Stimulated activated memory B cell treated with anti-CD40 and anti-IgM and Interleukin-4, amounts not matched to agents 10 μg/mL and 1 μg/mL and 100 μg/mL, for 72 hours (primary cell): ENCODE measurements at regions not wholly inside any gene's neighbourhood (a gene's known extent, or its start where the extent isn't known, plus 50 kb on each side); places are given as distances from the start of the nearest gene placed in this dataset.
A peak's percentile ranks its signal among the peaks of the same experiment; 100 is the strongest.
"Not testable (repeated sequence)": the region's sequence is repeated elsewhere in the genome, so short reads cannot be mapped to it uniquely, and the experiment has no call there.

ENCODE experiments used
- ATAC-seq: fragments of 150-1000 bp; cut with Tn5 transposase; 2 replicates; pipeline ENCODE4 v1.10.0; 2021
- H3K27ac Mint-ChIP-seq: one replicate; pipeline ENCODE4 v1.8.0; 2022; ENCODE audit warnings: mild to moderate bottlenecking, mixed read lengths
- H3K27me3 Mint-ChIP-seq: one replicate; pipeline ENCODE4 v1.8.0; 2022; ENCODE audit warnings: mixed read lengths
- H3K36me3 Mint-ChIP-seq: one replicate; pipeline ENCODE4 v1.8.0; 2022; ENCODE audit warnings: mixed read lengths
- H3K4me1 Mint-ChIP-seq: one replicate; pipeline ENCODE4 v1.8.0; 2022; ENCODE audit warnings: mixed read lengths
- H3K4me3 Mint-ChIP-seq: one replicate; pipeline ENCODE4 v1.8.0; 2022; ENCODE audit warnings: mild to moderate bottlenecking, moderate library complexity, mixed read lengths
- H3K9me3 Mint-ChIP-seq: one replicate; pipeline ENCODE4 v1.8.0; 2022; ENCODE audit warnings: mixed read lengths

DNA sequence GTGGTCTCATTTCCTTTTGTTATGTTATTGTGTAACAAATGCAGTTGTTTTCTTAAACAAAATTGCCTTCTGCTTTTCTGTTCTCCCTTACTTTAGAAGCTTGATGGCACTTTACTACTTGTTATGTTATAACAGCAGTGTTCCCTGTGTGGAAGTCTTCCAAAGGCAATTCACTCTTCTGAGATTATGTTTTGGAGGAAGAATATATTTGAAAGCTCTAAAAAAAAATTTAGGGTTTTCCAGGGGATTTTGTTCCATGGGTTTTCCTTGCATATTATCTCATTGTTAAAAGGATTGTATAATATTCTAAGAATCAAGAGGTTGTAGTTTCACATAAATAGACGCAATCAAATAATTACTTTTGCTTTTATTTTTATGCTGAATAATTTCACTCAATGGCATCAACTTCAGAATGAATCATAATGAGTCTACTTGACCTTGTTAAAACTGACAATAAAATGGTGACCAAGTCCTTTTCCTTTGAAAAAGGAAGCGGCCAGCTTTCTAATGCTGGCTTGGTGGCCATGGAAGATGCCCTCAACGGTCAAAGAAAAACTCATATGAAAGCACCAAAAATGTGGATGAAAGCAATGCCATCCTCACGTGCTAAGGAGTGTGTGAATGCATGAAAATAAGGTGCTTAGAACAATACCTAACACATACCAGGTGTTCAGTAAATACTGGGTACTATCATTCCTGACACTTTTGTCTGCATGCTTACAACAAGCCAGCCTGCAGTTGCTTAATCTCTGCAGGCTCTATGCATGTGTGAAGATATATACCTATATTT lies 92.4 kb upstream of the KLF6 start:
- Mint-ChIP-seq H3K4me1 (peaks cover 54% of the 10 kb centered on the region), H3K27ac (peak overlapping the region; percentile 98)

DNA sequence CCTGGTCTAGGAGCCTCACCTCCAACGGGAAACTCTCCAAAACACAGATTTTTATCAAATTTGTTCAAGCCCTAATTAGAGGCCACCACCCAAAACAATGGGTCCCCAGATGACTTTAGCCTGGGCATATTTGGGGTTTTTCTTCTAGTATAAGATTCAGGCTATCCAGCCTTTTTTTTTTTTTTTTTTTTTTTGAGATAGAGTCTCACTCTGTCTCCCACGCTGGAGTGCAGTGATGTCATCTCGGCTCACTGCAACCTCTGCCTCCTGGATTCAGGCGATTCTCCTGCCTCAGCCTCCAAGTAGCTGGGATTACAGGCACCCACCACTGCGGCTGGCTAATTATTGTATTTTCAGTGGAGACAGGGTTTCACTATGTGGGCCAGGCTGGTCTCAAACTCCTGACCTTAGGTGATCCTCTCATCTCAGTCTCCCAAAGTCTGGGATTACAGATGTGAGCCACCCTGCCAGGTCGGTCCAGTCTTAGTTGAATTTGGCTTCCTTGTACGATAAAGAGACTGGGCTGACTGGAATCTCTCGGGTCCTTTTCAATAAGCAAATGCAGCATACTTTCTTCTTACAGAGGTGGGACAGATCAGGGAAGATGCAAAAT lies 91.4 kb upstream of the KLF6 start:
- Mint-ChIP-seq H3K27ac (peak overlapping the region; percentile 98), H3K4me1 (peaks cover 64% of the 10 kb centered on the region), H3K4me3 (no peak overlapping the region), H3K9me3 (no peaks in the 10 kb centered on the region), H3K27me3 (no peaks in the 10 kb centered on the region), H3K36me3 (peaks cover under 1% of the 10 kb centered on the region)
- ATAC-seq = no peak

More for the DNA sequence above, 92.4 kb upstream of the KLF6 start:
- Mint-ChIP-seq H3K36me3 (peaks cover 7% of the 10 kb centered on the region), H3K27me3 (no peaks in the 10 kb centered on the region), H3K4me3 (no peak overlapping the region), H3K9me3 (no peaks in the 10 kb centered on the region)
- no peak for ATAC-seq

DNA sequence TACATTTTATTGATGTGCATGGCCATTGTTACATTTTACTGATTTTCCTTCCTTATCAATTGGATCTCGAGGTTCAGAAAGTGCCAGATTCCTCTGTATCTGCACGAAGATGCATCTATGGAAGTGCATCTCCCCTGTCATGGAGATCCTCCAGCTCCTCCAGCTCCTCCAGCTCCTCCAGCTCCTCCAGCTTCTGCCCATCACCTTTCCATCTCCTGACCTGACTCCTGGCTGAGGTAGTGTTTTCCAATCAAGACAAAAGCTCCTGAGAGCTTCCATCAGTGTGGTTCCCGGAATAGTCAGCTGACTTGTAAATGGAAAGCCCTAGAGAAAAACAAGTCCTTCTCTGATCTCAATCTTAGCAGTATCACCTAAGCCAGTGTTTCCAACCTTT lies 90.8 kb upstream of the KLF6 start:
- H3K4me3 Mint-ChIP-seq = peak overlapping the region; percentile 29
- peak overlapping the region; percentile 98 for H3K27ac Mint-ChIP-seq

DNA sequence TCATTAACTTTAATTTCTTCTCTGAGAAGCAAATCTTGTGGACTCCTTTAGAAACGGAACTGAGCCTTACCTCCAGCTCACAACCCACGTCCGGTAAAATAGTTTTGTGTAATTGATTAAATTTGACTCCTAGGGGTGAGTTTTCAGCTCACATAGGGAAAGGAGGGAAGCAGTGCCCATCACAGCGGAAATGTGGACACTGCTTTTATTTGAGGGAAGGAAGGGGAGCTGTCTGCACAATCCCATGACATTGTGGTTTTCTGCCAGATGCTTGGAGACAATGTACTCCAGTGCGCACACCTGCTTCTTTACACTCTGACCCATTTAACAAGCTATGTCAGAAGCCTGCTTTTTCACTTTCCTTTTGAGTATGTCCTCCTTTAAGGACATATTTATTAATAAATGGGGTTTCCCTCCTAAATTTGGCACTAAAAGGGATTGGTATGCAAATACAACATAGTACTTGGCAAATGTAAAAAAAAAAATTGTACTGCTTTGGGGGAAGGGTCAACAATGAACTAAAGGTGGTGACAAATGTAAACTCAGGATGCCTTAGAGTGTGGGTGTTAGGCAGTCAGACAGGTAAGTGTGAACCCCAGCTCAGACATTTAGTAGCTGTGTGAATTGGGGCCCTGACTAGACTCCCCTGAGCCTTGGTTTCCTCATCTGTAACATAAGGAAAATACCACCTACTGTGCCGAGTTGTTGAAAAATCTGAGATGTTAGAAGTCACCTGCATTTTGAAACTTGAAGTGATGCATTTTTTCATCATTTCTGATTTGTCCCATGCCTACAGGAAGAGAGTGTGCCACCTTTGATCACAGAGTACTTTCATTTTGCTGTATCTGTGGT lies 90.2 kb upstream of the KLF6 start:
- Mint-ChIP-seq H3K4me3 (peak overlapping the region; percentile 9), H3K27ac (peak overlapping the region; percentile 98), H3K4me1 (peaks cover 61% of the 10 kb centered on the region), H3K27me3 (no peaks in the 10 kb centered on the region), H3K9me3 (no peaks in the 10 kb centered on the region), H3K36me3 (no peaks in the 10 kb centered on the region)
- ATAC-seq = peak; percentile 85

More for the DNA sequence above, 90.8 kb upstream of the KLF6 start:
- Mint-ChIP-seq H3K36me3 (no peaks in the 10 kb centered on the region), H3K4me1 (peaks cover 64% of the 10 kb centered on the region), H3K9me3 (no peaks in the 10 kb centered on the region), H3K27me3 (no peaks in the 10 kb centered on the region)
- no peak for ATAC-seq

DNA sequence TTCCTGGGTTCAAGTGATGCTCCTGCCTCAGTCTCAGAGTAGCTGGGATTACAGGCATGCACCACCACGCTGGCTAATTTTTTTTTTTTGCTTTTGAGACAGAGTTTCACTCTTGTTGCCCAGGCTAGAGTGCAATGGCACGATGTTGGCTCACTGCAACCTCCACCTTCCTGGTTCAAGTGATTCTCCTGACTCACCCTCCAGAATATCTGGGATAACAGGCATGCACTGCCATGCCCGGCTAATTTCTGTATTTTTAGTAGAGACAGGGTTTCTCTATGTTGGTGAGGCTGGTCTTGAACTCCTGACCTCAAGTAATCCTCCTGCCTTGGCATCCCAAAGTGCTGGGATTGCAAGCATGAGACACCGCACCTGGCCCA lies 89.6 kb upstream of the KLF6 start:
- Mint-ChIP-seq H3K27ac (peak overlapping the region; percentile 98), H3K4me1 (peaks cover 58% of the 10 kb centered on the region), H3K4me3 (peak overlapping the region; percentile 9)
- not testable (repeated sequence) for H3K27me3 Mint-ChIP-seq, H3K9me3 Mint-ChIP-seq, H3K36me3 Mint-ChIP-seq, ATAC-seq

DNA sequence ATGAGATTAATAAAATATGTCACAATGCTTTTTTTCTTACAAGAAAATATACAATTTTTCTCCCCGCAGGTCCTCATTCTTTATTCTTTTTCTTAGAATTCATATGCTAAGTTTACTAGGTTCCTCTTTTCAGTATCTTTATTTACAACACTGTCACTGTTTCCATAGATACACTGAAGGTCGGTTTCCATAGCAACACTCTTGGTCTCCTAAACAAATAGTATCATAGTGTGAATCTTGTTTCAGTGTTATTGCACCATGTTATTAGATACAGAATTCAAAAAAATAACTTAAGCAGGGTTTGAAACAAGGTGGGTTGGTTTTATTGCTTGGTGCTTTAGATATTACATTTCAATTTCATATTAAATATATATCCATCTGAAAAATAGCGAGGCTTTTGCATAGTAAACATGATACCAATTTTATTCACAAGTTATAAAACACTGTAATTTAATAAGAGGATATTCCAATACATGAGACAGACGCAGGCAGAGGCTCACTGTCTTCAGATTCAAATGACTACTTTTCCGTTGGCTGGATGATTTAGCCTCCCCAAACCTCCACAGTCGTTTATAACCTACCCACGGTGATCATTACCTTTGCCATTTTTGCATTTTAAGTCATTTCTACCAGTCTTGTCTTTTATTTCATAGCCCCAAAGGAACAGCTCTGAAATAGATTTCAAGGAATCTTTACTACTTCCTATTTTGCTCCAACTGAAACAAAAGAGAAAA lies 88.9 kb upstream of the KLF6 start:
- H3K9me3 Mint-ChIP-seq = no peaks in the 10 kb centered on the region
- ATAC-seq = peak; percentile 78
- peaks cover 60% of the 10 kb centered on the region for H3K4me1 Mint-ChIP-seq
- no peaks in the 10 kb centered on the region for H3K27me3 Mint-ChIP-seq
- H3K27ac Mint-ChIP-seq = peak overlapping the region; percentile 98
- H3K36me3 Mint-ChIP-seq = no peaks in the 10 kb centered on the region
- H3K4me3 Mint-ChIP-seq = peak overlapping the region; percentile 18

DNA sequence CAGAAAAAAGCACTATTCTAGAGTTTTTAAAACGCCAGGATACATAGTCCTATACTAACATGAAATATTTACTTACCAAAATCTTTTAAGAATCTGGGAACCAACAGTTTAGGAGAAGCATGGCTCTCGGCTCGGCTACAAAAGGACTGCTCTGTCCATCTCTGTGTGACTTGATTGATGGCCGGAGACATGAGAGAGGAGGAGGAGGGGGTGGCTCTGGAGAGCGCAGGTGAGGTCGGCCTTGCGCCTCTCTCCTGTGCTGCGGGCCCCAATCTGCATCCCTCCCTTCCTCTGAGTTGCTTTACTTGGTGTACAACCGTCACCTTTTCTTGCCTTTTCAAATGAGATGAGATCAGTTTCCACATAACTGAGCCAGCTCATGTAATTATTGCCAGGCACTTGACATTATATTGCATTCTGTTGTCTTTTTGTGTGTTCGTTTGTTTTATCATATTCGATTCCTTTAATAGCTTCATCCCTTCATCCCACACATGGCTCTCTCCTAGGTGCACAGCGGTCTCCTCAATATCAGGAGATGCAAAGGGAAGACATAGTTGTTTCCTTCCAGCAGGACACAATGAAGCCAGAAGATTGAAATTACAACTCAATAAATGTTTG lies 87.8 kb upstream of the KLF6 start:
- no peaks in the 10 kb centered on the region for H3K36me3 Mint-ChIP-seq
- H3K27me3 Mint-ChIP-seq = no peaks in the 10 kb centered on the region
- peak overlapping the region; percentile 98 for H3K27ac Mint-ChIP-seq
- ATAC-seq = no peak
- no peaks in the 10 kb centered on the region for H3K9me3 Mint-ChIP-seq
- peaks cover 68% of the 10 kb centered on the region for H3K4me1 Mint-ChIP-seq
- no peak overlapping the region for H3K4me3 Mint-ChIP-seq

DNA sequence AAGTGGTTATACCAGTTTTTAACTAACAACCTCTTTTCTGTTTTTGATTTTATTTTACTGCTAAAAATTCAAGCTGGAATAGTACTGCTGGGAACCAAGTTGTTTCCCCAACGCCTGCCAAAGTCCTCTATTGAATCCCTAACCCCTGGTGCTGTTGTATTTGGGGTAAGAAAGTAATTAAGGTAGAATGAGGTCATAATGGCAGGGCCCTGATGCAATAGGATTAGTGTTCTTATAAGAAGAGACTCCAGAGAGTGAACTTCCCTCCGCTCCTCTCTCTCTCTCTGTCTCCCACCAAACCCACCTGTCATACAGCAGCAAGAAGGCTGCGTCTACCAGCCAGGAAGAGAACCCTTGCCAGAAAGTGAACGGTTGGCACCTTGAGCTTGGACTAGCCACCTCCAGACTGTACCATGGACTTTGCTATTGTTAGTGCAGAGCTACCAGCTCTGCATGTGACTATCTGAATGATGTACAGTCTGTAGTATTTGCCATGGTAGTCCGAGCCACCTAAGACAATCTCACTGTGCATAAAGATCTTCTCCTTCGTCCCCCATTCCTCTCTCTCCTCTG lies 86.5 kb upstream of the KLF6 start:
- H3K9me3 Mint-ChIP-seq = no peaks in the 10 kb centered on the region
- no peaks in the 10 kb centered on the region for H3K27me3 Mint-ChIP-seq
- peak overlapping the region; percentile 98 for H3K27ac Mint-ChIP-seq
- no peak for ATAC-seq
- peaks cover 76% of the 10 kb centered on the region for H3K4me1 Mint-ChIP-seq
- no peaks in the 10 kb centered on the region for H3K36me3 Mint-ChIP-seq
- H3K4me3 Mint-ChIP-seq = no peak overlapping the region

DNA sequence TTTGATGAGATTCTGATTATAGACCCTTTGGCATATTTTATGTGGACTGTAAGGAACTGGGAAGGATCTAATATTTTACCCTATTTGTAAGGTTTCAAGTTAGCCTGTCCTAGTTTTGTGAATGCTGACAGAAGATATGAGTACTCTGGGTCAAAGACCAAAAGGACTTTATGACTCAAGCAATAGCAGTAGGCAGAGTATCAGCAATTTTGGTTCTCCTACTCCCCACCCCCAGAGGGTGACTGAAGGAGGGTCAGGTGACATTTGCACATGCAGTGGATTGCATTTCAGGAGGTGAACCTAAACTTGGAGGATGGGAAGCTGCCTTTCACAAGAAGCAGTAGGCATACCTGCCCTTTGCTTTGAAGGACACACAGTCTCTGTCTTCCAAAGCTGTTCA lies 84.0 kb upstream of the KLF6 start:
- Mint-ChIP-seq H3K4me3 (no peak overlapping the region), H3K9me3 (no peaks in the 10 kb centered on the region), H3K27me3 (no peaks in the 10 kb centered on the region), H3K27ac (peak overlapping the region; percentile 84), H3K36me3 (no peaks in the 10 kb centered on the region), H3K4me1 (peaks cover 77% of the 10 kb centered on the region)
- ATAC-seq = peak; percentile 61

DNA sequence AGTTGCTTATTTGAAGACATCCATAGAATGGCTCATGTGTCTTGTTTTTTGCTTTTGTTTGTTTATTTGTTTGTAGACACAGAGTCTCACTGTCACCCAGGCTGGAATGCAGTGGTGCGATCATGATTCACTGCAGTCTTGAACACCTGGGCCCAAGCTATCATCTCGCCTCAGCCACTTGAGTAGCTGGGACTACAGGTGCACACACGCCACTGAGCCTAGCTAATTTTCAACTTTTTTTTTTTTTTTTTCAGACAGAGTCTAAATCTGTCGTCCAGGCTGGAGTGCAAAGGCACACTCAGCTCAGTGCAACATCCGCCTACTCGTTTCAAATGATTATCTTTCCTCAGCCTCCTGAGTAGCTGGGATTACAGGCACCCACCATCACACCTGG lies 83.3 kb upstream of the KLF6 start:
- ATAC-seq = no peak
- Mint-ChIP-seq H3K9me3 (no peaks in the 10 kb centered on the region), H3K27me3 (no peaks in the 10 kb centered on the region), H3K27ac (peak overlapping the region; percentile 84), H3K36me3 (no peaks in the 10 kb centered on the region), H3K4me3 (no peak overlapping the region), H3K4me1 (peaks cover 73% of the 10 kb centered on the region)

DNA sequence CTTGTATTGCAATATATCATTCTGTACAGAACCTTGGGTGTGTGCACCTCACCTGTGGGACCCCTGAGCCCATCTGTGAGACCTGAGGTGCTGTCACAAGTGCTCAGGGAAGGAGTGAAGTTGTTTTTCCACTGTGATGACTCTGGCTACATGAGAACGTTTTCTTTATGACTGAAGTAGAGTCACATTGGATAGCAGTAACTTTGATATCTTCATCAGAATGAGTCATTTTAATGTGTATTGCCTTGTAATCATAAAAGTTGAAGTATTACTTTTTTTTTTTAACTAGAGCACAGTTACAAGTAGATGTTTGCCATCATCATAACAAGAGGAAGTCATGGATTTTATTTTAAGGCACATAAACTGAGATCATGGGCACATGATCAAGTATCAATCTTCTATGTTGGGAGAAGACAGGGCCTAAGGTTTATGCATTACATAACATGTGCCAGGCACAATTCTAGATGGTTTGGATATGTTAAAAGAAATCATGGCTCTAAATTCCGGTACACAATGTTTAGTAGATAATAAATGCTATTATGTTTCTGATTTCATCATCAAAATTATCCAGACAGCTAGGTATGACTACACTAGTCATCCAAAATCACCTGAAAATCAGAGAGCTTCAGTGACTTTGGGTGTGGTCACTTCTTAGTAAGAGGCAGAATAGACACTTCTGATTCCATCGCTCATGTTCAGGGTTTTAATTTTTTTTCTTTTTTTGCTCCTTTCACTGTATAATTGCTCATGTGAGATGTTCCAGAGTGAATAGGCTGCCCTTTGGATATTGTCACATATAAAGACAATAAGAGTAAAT lies 82.7 kb upstream of the KLF6 start:
- Mint-ChIP-seq H3K4me1 (peaks cover 67% of the 10 kb centered on the region), H3K9me3 (no peaks in the 10 kb centered on the region), H3K4me3 (no peak overlapping the region), H3K36me3 (no peaks in the 10 kb centered on the region), H3K27ac (peak overlapping the region; percentile 84), H3K27me3 (no peaks in the 10 kb centered on the region)
- no peak for ATAC-seq

DNA sequence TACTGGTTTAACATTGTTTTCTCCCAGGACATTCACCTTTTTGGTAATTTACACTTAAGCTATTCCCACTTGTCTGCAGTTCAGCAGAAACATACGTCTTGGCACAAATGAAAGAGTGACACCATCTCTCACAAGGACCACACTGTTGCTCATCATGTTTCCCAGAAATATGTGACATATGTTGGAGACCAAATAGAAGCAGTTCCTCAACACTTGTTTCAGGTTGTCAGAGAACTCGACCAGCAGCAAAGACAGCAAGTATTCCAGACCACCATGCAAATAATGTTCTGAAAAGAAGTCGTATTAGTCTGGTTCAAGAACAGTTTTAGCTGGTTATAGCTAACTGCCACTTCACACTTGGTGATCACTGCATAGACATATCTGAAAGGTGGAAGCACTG lies 81.3 kb upstream of the KLF6 start:
- Mint-ChIP-seq H3K27me3 (no peaks in the 10 kb centered on the region), H3K4me1 (peaks cover 55% of the 10 kb centered on the region), H3K9me3 (no peaks in the 10 kb centered on the region), H3K4me3 (no peak overlapping the region), H3K27ac (peak overlapping the region; percentile 84), H3K36me3 (no peaks in the 10 kb centered on the region)
- ATAC-seq = peak; percentile 67

DNA sequence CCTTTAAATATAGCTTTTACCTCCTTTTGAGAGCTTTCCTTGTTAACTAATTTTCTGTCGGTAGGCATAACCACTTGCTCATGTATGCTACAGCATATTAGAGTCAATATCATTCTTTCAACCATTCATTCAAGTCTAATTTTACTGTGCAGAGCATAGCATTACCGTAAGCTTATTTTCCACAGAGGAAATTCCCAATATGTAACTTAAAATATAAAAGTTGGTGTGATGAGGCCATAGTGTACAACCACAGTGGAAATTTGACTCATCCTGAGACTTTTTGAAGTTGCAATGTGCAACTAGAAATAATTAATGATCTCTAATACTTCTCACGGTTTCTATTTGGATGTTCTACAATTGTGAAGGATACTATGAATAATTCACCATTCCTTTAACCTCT lies 80.6 kb upstream of the KLF6 start:
- Mint-ChIP-seq H3K36me3 (no peaks in the 10 kb centered on the region), H3K4me3 (no peak overlapping the region), H3K9me3 (no peaks in the 10 kb centered on the region), H3K4me1 (peaks cover 55% of the 10 kb centered on the region), H3K27me3 (no peaks in the 10 kb centered on the region), H3K27ac (peak overlapping the region; percentile 84)
- peak; percentile 69 for ATAC-seq

DNA sequence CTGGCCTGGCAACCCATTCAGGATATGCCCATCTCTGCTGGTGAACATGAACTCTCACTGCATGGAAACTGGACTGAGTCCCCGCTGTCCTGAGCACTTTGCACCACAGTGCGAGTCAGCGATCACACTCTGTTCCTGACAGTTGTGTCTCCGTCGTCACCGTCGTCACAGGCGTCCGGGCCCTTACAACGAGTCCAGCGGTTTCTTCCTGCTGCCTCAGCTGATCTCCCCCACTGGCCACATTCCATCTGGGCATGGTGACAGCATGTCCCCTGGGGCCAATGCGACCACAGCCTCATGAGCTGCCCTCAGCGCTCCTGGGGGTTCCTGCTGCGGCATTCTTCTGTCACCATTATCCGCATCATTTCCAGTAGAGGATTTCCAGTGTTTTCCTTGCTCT lies 76.8 kb upstream of the KLF6 start:
- Mint-ChIP-seq H3K4me3 (no peak overlapping the region), H3K27me3 (no peaks in the 10 kb centered on the region), H3K4me1 (peaks cover 25% of the 10 kb centered on the region), H3K27ac (no peak overlapping the region), H3K36me3 (no peaks in the 10 kb centered on the region), H3K9me3 (no peaks in the 10 kb centered on the region)
- no peak for ATAC-seq
